ENCODE measurements at regions not wholly inside any gene's neighbourhood (a gene's known extent, or its start where the extent isn't known, plus 50 kb on each side); places are given as distances from the start of the nearest gene placed in this dataset.

GRCh38 chr2:200054681-200055468 is 99.5 kb downstream of the MAIP1 start:
- no peak for DNase-seq

- DNase-seq: no peak
These were observed 100.7 kb downstream of the MAIP1 start for GRCh38 chr2:200056105-200056504.

- DNase-seq: no peak
These were observed 107.8 kb downstream of the MAIP1 start for GRCh38 chr2:200063155-200063554.

- DNase-seq: no peak
These were observed 109.5 kb downstream of the MAIP1 start for GRCh38 chr2:200064879-200065278.

GRCh38 chr2:200065477-200065876 is 110.1 kb downstream of the MAIP1 start:
- no peak for DNase-seq

- DNase-seq: no peak
These were observed 111.0 kb downstream of the MAIP1 start for GRCh38 chr2:200066417-200066816.

- DNase-seq: no peak
These were observed 113.3 kb downstream of the MAIP1 start for GRCh38 chr2:200068642-200069041.

GRCh38 chr2:200077210-200077650 is 121.8 kb downstream of the MAIP1 start:
- no peak for DNase-seq

- DNase-seq: no peak
These were observed 122.5 kb downstream of the MAIP1 start for GRCh38 chr2:200077838-200078237.

GRCh38 chr2:200079356-200079755 is 124.0 kb downstream of the MAIP1 start:
- no peak for DNase-seq

GRCh38 chr2:200081236-200081635 is 125.9 kb downstream of the MAIP1 start:
- DNase-seq: no peak

GRCh38 chr2:200081811-200082210 is 126.4 kb downstream of the MAIP1 start:
- no peak for DNase-seq

GRCh38 chr2:200084036-200084435 is 128.7 kb downstream of the MAIP1 start:
- DNase-seq: no peak

GRCh38 chr2:200086911-200087310 is 131.5 kb downstream of the MAIP1 start:
- DNase-seq: no peak

GRCh38 chr2:200087451-200087850 is 132.1 kb downstream of the MAIP1 start:
- no peak for DNase-seq

GRCh38 chr2:200089040-200089755 is 133.8 kb downstream of the MAIP1 start:
- DNase-seq: no peak

- DNase-seq: no peak
These were observed 134.4 kb downstream of the MAIP1 start for GRCh38 chr2:200089756-200090109.

GRCh38 chr2:200090683-200091082 is 135.3 kb downstream of the MAIP1 start:
- no peak for DNase-seq

GRCh38 chr2:200091126-200091525 is 135.7 kb downstream of the MAIP1 start:
- DNase-seq: no peak

GRCh38 chr2:200092235-200092634 is 136.9 kb downstream of the MAIP1 start:
- DNase-seq: no peak

- DNase-seq: no peak
These were observed 140.1 kb downstream of the MAIP1 start for GRCh38 chr2:200095436-200095835.

- no peak for DNase-seq
These were observed 143.9 kb downstream of the MAIP1 start for GRCh38 chr2:200099256-200099655.

- no peak for DNase-seq
These were observed 144.6 kb downstream of the MAIP1 start for GRCh38 chr2:200100027-200100426.

- no peak for DNase-seq
These were observed 146.5 kb downstream of the MAIP1 start for GRCh38 chr2:200101922-200102321.

GRCh38 chr2:200102971-200103370 is 147.6 kb downstream of the MAIP1 start:
- no peak for DNase-seq
